ENCODE measurements at regions not wholly inside any gene's neighbourhood (a gene's known extent, or its start where the extent isn't known, plus 50 kb on each side); places are given as distances from the start of the nearest gene placed in this dataset.

DNA sequence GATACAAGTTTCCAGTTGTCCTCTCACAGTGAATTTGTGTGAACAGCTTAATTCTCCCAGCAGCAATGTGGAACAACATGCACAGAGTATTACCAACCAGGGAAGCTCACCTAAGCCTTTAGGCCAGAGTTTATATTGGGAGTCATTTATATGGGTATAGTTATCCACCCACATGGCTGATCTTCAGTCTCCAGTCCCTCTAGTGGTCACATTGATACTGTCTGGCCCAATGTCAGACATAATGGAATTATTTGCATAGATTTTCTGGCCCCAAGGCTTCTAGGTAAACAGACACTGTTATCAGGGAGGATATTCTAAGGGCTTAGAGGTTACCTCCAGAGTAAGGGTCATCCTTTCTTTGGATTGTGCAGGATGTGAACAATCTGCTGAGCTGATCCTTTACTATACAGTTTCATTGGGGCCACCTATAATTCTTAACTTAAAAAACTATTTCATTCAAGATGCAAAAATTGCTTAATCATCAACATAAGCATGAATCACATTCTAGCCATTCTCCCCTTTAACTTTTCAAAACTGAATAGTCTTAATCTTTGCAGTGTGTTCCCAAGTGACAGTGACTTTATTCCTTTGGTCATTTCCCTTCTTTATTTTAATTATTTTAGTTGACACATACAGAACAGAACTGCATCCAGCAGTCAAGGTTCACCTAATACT lies 210.9 kb downstream of the LTN1 start:
- peak; percentile 5 for DNase-seq

DNA sequence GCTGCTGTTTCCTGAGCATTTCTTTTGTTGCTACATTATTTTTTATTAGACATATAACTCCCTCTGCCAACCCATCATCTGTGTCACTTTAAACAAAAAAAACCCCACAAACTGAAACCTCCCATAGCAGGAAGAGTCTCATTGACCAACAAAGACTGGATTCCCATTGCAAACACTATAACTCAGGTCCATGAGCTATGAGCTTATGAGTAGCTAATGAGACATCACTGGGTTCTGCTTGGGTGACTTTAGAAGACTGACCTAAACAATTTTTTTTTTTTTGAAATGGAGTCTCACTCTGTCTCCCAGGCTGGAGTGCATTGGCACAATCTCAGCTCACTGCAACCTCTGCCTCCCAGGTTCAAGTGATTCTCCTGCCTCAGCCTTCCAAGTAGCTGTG lies 212.8 kb downstream of the LTN1 start:
- no peak for DNase-seq

DNA sequence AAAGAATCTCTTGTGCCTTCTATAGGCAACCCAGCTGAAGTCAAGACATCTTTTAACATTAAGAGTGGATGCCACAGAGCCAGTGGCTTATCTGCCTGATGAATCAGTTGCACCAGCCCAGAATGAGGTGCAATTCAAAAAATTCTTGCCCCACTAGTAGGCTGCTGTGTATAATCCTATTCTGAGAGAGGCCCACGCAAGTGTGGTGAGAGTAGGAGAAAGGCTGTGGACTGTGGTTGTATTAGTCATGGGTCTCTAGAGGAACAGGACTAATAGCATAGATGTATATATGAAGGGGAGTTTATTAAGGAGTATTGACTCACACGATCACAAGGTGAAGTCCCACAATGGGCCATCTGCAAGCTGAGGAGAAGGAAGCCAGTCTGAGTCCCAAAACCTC lies 216.4 kb downstream of the LTN1 start:
- no peak for DNase-seq

DNA sequence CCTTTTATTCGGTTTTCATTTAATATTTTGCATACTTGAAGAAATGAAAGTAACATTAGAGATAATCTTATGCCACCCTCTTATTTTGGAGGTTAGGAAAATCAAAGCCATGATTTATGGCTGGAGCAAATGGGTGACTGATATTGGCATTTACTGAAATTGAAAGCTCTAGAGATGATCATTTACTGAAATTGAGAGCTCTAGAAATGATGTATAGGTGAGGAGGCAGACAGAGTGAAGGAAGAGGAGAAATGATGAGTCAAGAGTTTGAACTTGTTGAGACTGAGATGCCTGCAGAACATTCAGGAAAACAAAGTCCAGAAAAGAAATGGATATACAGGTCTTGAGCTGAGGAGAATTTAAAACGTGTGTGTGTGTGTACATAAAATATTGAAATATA lies 217.6 kb downstream of the LTN1 start:
- no peak for DNase-seq

DNA sequence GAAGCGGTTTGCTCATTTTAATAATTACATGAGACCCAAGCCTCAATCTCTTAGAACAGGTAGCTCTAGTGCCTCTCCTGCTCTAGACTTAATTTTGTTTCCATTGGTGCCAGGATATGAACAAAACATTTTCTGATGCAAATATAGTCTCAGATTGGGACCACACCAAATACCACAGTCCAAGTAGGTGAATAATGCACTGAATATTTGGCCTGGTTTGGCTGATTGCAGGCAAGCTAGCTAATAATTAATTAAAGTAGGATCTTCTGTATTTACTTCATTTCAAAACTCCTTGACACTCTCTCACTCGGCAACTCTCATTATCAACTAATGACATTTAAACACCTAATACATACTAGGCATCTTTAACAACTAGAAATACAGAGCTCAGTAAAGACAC lies 219.6 kb downstream of the LTN1 start:
- no peak for DNase-seq

DNA sequence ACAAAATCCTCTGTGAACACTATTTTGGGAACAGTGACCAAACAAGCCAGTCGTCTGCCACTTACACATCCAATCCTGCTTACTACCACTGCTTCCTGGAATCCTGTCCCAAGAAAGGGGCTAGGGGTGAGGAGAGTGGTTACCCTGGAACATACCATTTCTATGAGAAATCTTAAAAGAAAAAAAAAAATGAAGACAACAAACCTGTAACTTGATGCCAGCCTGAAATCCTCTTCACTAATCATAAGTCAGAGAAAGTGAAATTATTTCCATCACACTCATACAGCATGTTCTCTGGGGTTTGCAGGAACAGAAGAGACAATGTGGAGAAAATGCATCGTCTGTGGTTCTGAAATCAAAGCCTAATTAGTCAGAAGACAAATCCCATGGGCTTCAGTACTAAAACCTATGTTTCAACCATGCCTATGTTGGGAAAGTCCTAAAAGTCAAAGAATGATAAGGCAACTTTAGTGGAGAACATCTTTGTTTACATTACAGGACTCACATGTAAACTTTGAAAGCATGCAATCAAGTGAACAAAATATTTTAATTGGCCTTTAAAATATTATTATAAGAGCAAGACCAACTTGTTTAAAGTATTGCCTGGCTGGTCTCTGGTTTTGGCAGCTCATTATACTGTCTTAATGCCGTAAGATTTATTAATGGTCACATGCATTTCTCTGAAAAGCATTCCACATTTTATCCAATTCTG lies 220.7 kb downstream of the LTN1 start:
- no peak for DNase-seq

DNA sequence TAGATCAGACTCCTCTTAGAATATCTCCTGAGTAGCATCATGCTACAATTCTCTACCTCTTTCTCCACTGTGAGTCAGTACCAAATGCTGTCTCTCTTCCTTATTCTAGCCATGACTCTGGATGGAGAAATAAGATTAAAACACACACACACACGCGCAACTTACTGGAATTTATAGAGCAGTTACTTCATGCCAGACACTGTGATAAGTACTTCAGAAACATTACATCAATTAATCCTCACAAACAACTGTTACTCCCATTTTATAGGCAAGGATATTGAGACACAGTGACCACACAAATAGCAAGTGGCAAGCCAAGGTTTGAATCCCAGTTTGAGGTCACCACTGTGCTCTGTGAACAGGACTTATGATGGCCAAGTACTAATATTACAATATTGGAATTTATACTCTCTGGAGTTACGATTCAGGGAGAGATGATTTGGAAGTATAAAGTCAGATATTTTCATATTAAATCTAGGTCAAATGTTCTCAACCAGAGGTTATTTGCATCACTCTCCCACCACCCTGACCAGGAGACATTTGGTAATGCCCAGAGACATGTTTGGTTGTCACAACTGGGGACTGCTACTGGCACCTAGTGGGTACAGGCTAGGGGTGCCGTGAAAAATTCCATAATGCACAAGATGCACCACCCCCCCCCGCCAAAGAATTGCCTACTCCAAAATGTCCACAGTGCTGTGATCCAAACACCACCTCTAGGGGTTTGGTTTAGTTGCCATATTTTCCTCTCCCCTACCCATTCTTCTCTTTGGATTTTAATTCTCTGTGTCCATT lies 221.6 kb downstream of the LTN1 start:
- no peak for DNase-seq

DNA sequence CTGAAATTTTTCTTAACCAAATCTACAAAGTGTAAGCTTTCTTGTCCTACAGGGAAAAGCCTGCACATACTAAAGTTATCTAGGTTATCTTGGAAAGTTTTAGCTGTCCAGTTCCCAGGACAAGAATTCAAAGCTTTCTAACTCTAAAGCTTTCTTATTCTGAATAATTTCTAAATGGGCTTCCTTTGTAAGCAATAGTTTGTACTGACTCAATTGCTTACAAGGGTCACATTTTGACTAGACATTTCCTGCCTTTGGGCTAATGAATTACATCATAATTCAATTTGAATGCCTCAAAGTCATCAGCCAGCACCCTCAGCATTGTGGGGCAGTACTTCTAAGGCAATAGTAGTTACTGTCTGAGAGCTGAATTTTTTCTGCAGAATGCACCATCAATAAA lies 223.0 kb downstream of the LTN1 start:
- no peak for DNase-seq

DNA sequence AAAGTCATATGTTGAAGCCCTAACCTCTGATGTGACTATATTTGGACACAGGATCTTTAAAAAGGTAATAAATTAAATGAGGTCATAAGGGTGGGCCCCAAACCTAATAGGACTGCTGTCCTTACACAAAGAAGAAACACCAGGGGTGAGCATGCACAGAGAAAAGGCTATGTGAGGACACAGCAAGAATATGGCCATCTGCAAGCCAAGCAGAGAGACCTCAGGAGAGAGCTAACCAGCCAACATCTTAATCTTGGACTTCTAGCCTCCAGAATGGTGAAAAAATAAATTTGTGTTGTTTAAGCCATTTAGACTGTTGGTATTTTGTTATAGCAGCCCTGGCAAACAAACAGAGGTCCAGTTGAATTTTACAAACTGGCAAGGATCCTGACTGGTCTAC lies 223.9 kb downstream of the LTN1 start:
- no peak for DNase-seq

DNA sequence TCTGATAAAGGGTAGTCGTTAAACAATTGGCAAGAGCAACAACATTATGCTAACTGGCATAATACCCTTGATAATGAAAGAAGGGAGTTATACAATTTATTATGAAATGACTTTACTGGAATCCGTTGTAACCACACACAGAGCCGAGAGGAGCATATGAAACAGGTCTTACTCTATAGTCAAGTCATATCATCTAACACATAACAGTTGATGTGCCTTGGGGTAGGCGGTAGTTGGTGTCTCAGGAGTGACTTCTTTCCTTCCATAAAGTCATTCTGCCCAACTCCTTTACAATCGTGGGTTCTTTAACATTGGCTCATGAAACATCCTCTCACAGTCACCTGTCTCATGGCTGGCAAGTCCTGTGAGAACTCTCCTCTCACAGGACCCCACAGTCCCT lies 225.2 kb downstream of the LTN1 start:
- no peak for DNase-seq

DNA sequence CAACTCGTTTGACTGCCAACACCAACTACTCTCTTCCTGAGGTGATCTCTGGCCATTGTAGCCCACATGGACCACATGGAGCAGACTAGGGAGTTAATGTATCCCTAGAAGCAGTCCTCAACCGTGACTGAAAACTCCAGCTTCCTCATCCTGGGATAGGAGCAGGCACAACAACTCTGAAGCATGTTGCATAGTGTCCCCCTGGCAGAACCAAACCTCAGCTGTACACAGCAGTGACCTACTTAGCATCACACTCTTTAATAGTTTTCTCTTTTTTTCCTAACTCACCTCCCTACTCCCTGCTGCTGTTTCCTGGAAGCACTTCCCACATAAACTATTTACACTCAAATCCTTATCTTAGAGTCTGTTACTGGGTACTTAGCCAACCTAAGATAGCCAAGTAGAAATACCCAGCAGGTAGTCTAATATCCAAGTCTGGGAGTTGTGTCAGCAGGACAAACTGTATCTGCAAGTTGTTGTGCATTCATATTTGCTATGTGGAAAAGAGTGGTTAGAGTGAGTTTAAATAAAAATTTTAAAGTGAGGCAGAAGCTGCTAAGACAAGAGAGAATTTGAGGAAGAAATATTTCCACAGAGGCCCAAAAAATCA lies 228.8 kb downstream of the LTN1 start:
- DNase-seq: no peak

DNA sequence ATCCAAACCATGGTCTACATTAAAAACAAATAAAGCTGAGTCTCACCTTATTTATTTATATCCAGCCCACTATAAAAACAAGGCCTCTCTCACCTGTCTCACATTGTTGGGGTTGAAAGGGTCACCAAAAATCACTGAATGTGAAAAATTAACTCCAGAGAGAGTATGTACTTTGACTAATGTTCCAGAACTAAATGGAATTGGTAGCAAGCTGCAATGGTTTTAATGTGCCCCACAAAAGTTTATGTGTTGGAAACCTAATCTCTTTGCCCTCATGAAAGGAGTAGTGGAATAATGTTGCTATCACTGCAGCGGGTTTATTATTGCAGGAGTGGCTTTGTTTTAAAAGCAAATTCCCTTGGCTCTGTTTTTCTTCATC lies 230.3 kb downstream of the LTN1 start:
- DNase-seq: no peak

DNA sequence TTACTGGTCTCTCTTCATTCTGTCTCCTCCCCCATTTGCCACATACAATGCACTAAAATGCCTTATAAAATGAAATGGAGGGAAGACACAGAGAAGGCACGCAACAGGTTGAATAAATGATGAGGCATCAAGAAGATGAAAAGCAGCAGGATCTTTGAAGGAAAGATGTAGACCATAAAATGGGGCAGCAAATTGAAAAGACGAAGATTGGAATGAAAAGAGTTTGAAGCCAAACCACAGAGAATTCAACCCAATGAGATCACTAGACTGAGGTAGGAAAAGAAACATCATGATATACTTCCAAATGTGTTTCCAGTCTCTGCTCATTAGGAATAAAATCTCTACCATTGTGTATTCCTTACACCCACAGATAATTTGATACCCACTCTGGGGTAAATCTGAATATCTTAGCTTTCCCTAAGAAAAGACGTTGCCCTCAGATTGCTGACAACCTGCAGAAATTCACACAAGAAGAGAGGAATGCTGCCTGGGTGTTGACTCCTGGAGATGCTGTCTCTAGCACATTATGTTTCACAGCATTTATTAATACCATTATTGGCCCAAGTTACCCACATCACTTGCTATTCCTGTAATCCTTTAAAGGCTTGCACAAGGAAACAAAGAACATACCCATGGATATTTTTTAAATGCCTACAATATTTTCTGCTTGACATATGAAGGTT lies 230.9 kb downstream of the LTN1 start:
- DNase-seq: no peak

DNA sequence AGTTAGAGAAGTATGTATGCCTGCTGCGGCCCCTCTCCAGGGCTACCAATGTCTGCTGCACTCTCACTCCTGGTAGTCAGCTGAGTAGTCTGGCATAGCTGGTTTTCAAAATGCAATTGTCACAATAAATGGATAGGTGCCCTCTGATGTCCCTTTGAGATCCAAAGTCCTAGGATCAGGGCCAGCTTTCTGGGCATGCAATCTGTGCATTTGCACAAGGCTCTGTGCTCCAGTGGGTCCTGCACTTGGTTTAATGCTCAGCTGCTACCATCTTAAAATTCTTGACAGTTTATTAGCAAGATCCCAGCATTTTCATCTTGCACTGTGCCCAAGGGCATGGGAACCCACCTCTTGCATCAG lies 233.8 kb downstream of the LTN1 start:
- DNase-seq: no peak

DNA sequence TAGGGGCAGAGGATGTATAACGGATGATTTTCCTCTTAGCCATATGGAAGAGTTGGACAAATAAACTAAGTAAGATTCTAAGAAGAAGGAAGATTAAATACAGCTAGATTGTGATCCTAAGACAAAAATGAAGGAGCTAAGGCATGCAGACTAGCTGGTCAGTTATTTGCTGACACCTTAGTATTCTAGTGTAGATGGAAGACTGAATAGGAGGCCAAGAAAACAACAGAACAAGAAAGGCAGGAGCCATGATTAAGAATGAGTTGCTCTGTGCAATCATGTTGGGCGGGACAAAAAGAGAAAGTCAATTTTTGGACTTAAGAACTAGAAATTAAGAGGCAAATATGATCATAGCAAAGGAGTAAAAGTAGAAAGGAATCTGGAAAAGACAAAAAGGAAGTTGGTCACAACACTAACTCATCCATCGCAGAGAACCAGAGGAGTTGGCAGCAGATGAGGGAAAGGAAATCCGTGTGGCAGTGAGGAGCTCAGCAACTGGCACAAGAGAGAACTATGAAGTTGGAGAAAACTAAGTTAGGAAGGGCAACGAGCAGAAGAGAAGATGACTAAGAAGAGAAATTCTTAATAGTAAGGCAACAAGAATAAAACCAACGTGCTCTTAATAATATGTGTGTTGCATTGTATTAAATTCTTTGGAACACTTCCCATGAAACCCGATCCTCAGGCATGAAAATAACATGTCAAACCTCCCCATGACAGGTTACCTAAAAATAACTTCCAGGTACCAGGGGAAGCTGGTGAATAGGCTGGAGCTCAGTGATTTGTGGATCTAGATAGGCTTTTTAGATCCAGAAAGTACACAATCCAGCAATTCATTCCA lies 234.4 kb downstream of the LTN1 start:
- no peak for DNase-seq

DNA sequence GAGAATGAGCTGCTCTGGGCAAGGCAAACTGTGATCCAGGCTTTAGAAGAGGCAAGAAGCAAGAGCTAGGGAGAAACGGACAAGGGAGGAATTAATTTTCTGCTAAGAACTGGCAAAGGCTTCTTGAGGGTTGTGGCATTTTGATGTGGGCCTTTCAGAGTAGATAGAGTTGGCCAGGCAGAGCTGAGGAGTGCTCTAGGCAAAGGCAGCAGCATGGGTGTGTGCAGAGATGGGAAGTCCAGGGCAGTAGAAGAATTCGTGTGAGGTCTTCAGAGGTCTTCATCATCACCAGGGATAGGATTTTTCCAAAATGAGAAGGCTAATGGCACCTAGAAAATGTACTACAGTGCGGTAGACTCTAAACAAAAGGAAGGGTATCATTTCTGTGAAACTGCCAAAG lies 237.8 kb downstream of the LTN1 start:
- no peak for DNase-seq

DNA sequence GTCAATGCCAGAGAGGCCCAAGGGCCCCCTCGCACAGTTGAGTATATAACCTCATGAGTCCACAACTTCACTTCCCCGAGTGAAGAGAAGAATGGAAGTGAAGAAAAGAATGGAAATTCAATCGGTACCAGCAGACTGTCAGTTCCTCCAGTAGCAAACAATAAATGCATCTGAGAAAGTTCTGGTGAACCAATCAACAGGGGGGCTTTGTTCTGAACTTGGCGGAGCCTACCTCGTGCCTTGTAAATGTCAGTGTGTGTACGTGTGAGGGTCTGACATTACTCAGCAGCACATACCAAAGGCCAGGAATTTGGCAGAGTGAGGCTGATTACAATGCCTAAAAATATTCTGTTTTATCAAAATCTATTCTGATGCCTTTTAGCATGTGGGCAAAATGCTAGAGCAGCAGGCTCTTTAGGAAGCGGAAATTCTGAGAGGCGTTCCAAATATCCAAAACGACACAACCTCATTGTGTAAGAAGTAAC lies 238.5 kb downstream of the LTN1 start:
- DNase-seq: no peak

DNA sequence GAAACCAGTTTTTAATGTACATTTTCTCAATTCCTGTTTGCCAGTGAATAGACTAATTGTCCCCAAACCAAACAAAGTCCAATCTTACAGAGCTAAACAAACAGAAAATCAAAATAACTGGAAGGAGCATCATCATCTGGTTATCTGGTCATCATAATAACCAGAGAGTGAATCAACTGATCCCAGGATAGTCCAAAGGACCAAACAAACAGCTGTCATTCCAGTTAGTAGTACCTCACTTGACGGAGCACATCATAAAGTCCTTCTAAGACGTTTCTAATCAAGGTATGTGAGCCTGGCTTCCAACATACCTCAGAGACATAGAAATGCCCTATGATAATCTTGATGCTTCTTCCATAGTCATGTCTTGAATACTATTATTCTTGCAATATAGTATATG lies 240.5 kb downstream of the LTN1 start:
- no peak for DNase-seq

DNA sequence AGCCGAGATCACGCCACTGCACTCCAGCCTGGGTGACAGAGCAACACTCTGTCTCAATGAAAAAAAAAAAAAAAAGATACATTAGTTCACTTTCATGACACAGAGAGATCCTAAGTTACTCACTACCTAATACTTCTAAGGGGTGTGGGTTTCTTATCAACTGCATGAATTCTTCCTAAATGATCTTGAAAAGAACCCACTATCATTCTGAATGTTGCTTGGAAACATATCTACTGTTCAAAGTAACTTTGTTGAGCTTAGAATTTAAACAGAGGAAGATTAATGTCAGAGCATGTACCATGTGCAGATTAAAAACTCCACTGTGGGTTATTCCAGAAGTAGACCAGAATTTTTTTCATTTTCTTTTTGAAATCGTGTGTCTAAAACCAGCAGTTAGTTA lies 241.5 kb downstream of the LTN1 start:
- DNase-seq: no peak

DNA sequence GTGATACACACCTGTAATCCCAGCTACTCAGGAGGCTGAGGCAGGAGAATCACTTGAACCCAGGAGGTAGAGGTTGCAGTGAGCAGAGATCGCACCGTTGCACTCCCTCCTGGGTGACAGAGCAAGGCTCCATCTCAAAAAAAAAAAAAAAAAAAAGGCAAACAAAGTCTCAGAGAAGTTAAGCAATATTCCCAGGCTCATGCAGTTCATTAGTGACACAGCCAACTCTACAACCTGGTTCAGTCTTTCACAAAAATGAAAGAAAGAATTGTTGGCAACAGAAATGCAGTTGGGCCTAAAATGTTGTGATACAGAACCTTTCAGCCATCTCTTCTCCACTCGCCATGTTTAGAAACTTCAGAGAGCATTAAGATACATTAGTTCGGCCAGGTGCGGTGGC lies 242.1 kb downstream of the LTN1 start:
- DNase-seq: no peak

DNA sequence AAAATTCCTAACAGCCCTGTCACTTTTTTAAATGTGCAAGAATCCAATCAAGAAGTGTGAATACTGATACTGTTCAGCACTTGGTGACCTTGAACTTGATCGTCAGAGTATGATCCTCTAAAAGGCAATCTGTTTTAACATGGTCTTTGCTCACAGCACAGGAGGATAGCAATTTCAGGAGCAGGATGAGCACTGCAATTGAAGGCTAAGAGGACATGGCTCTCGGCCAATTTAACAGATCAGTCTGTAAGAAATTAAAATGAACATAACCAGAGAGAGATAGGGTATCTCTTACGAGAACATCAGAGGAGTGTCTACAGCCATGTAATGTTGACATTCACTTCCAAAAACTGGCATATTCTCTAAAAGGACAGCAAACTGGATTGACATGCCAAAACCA lies 243.1 kb downstream of the LTN1 start:
- no peak for DNase-seq

DNA sequence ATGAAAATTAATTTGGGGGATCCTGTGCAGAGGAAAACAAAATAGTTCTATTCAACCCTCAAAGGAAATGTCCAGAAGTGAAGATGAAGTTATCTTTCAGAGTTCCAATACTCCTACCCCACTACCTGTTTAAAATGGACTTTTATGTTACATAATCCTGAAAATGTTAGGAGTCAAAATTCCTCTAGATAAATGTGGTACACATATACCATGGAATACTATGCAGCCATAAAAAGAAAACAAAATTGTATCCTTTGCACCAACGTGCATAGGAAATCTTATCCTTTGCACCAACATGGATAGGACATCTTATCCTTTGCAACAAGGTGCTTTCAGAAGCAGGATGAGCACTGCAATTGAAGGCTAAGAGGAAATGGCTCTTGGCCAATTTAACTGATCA lies 245.2 kb downstream of the LTN1 start:
- no peak for DNase-seq

Data from CD4-positive, alpha-beta T cell treated with Interleukin-12 subunit alpha and Interleukin-12 subunit beta, for 1 hour (primary cell).